ENCODE measurements at regions not wholly inside any gene's neighbourhood (a gene's known extent, or its start where the extent isn't known, plus 50 kb on each side); places are given as distances from the start of the nearest gene placed in this dataset.

GRCh38 chr13:27329210-27329609, 58.6 kb downstream of the RASL11A start:
- intact Hi-C loops (cut with micrococcal nuclease; ENCODE audit: unreplicated experiment) (no loop called here), in situ Hi-C loops (cut with MboI) (no loop called here)
- no peaks in the 10 kb centered on the region for H3K79me2 ChIP-seq (ENCODE audit: control insufficient read depth, insufficient read depth, low read length)
- ChIA-PET SMC1A (ENCODE audit: uncharacterized antibody, unreplicated experiment) (no interaction called here), POLR2A (no interaction called here), CTCF (interaction anchor here (0.6 to 1.4 kb wide), 3 partner anchors 33 to 344 kb away, joined by 3 to 7 read pairs (median 5); no protein-coding TSS in a partner anchor), RAD21 (ENCODE audit: unreplicated experiment) (no interaction called here)
- TF ChIP-seq, protein P1, sequence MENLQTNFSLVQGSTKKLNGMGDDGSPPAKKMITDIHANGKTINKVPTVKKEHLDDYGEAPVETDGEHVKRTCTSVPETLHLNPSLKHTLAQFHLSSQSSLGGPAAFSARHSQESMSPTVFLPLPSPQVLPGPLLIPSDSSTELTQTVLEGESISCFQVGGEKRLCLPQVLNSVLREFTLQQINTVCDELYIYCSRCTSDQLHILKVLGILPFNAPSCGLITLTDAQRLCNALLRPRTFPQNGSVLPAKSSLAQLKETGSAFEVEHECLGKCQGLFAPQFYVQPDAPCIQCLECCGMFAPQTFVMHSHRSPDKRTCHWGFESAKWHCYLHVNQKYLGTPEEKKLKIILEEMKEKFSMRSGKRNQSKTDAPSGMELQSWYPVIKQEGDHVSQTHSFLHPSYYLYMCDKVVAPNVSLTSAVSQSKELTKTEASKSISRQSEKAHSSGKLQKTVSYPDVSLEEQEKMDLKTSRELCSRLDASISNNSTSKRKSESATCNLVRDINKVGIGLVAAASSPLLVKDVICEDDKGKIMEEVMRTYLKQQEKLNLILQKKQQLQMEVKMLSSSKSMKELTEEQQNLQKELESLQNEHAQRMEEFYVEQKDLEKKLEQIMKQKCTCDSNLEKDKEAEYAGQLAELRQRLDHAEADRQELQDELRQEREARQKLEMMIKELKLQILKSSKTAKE (IDR thresholded peaks at IDR 0.05; ENCODE audit: low read depth, poor library complexity, severe bottlenecking), result no peak
- TF ChIP-seq CBFB (IDR thresholded peaks at IDR 0.05; ENCODE audit: low read depth) (no peak), CREM (IDR thresholded peaks at IDR 0.05; ENCODE audit: low read depth) (no peak), POLR2A (IDR thresholded peaks at IDR 0.05; ENCODE audit: low read depth, low read length) (no peak), MTA3 (IDR thresholded peaks at IDR 0.05; ENCODE audit: borderline replicate concordance, low read length) (no peak), NFIC (IDR thresholded peaks at IDR 0.05; ENCODE audit: low read depth, low read length) (no peak), NRF1 (conservative IDR thresholded peaks at IDR 0.05; ENCODE audit: low read depth, low read length) (no peak), ZNF217 (IDR thresholded peaks at IDR 0.05) (no peak), CHD2 (IDR thresholded peaks at IDR 0.05; ENCODE audit: borderline replicate concordance, low read depth, low read length) (no peak), FOXK2 (IDR thresholded peaks at IDR 0.05) (no peak), PKNOX1 (IDR thresholded peaks at IDR 0.05) (no peak), ZNF622 (IDR thresholded peaks at IDR 0.05) (no peak)
- DNase-seq (ENCODE audit: low read depth, low spot score), result no peak
- no TSS peak for BruUV-seq (replicated peaks)
- no peak overlapping the region for H3K4me3 ChIP-seq
- no peak overlapping the region for H3K4me2 ChIP-seq (ENCODE audit: control insufficient read depth, insufficient read depth)
- H3K27me3 ChIP-seq (replicated peaks in 1 of 2; ENCODE audit: control insufficient read depth in 2 of 2, insufficient read depth in 2 of 2, low read length in 1 of 2), result no peaks in the 10 kb centered on the region; a peak in 2 of 4 replicates
- FAIRE-seq, result no peak
- H2AFZ ChIP-seq (ENCODE audit: control insufficient read depth, low read depth, low read length), result no peak overlapping the region
- WGBS (ENCODE audit: insufficient coverage, insufficient replicate concordance, low lambda C conversion rate, missing lambda C conversion rate), result 46% methylated on average over 5 of the region's 5 CpGs
- no peaks in the 10 kb centered on the region for H3K9me3 ChIP-seq (replicated peaks; ENCODE audit: control insufficient read depth, insufficient read depth, low read length)
- no peak overlapping the region for H3K9ac ChIP-seq (ENCODE audit: control insufficient read depth, insufficient read depth, low read length)
- no peaks in the 10 kb centered on the region for H4K20me1 ChIP-seq (ENCODE audit: control insufficient read depth, insufficient read depth)
- H3K27ac ChIP-seq (ENCODE audit: control insufficient read depth, insufficient read depth), result no peak overlapping the region
- no peaks in the 10 kb centered on the region for H3K36me3 ChIP-seq (ENCODE audit: control insufficient read depth in 2 of 2, insufficient read depth in 2 of 2, low read length in 1 of 2)
- H3K4me1 ChIP-seq (ENCODE audit: control insufficient read depth, insufficient read depth, low read length), result no peaks in the 10 kb centered on the region
- no peak for ATAC-seq
